IPS DF 19.7 (cell line): ENCODE measurements at regions not wholly inside any gene's neighbourhood (a gene's known extent, or its start where the extent isn't known, plus 50 kb on each side); places are given as distances from the start of the nearest gene placed in this dataset.

Source experiments
- DNase-seq: peaks from one replicate; pipeline ENCODE4 v3.0.0-alpha.2; 2013; ENCODE audit warnings: low read depth, low spot score

GRCh38 chr6:14430218-14430617, 312.6 kb downstream of the CD83 start:
- DNase-seq: no peak

GRCh38 chr6:14431385-14432330, 314.1 kb downstream of the CD83 start:
- DNase-seq: no peak

GRCh38 chr6:14434916-14435690, 317.5 kb downstream of the CD83 start:
- DNase-seq: no peak

- DNase-seq: no peak
Observed at GRCh38 chr6:14436592-14437132, 319.1 kb downstream of the CD83 start.

- DNase-seq: no peak
Observed at GRCh38 chr6:14439419-14439818, 321.8 kb downstream of the CD83 start.

GRCh38 chr6:14440215-14440910, 322.8 kb downstream of the CD83 start:
- DNase-seq: no peak

GRCh38 chr6:14440940-14441781, 323.6 kb downstream of the CD83 start:
- DNase-seq: no peak

- DNase-seq: no peak
Observed at GRCh38 chr6:14442242-14442641, 324.7 kb downstream of the CD83 start.

GRCh38 chr6:14443629-14444268, 326.2 kb downstream of the CD83 start:
- DNase-seq: no peak

GRCh38 chr6:14444295-14444972, 326.9 kb downstream of the CD83 start:
- DNase-seq: no peak

- no peak for DNase-seq
Observed at GRCh38 chr6:14447240-14447639, 329.7 kb downstream of the CD83 start.

GRCh38 chr6:14448246-14448645, 330.7 kb downstream of the CD83 start:
- no peak for DNase-seq

- DNase-seq: no peak
Observed at GRCh38 chr6:14450133-14450504, 332.5 kb downstream of the CD83 start.

GRCh38 chr6:14450578-14450977, 333.0 kb downstream of the CD83 start:
- DNase-seq: no peak

GRCh38 chr6:14451594-14452374, 334.2 kb downstream of the CD83 start:
- no peak for DNase-seq

GRCh38 chr6:14452567-14453527, 335.3 kb downstream of the CD83 start:
- DNase-seq: no peak

GRCh38 chr6:14453712-14454472, 336.3 kb downstream of the CD83 start:
- no peak for DNase-seq
